Gastrocnemius medialis (tissue), 4 donors: ENCODE measurements at regions not wholly inside any gene's neighbourhood (a gene's known extent, or its start where the extent isn't known, plus 50 kb on each side); places are given as distances from the start of the nearest gene placed in this dataset.

Source experiments
- CTCF ChIP-seq, 5 experiments: fragments of 450-650 bp in 3 of 5; fragments of 200-600 bp in 2 of 5; sonication (generic) in 2 of 5; IDR thresholded peaks in 4 of 5; conservative IDR thresholded peaks in 1 of 5; 1 replicate in 4 of 5; 2 replicates in 1 of 5; pipeline ENCODE4 v1.5.1; 2016 to 2019; ENCODE audit warnings: antibody characterized with exemption in 5 of 5, mild to moderate bottlenecking in 3 of 5, moderate library complexity in 3 of 5
- POLR2A ChIP-seq, 2 donors: fragments of 450-650 bp; IDR thresholded peaks; one replicate each; pipeline ENCODE4 v1.6.1; 2017; ENCODE audit warnings: antibody characterized with exemption in 2 of 2, mild to moderate bottlenecking in 2 of 2, moderate library complexity in 2 of 2

GRCh38 chr13:97559030-97559429 is 125.1 kb downstream of the RAP2A start:
- TF ChIP-seq CTCF (IDR thresholded peaks at IDR 0.05 in 4 of 5, conservative IDR thresholded peaks at IDR 0.05 in 1 of 5) = no peak
- TF ChIP-seq POLR2A (IDR thresholded peaks at IDR 0.05) = no peak
